ENCODE measurements at regions not wholly inside any gene's neighbourhood (a gene's known extent, or its start where the extent isn't known, plus 50 kb on each side); places are given as distances from the start of the nearest gene placed in this dataset.

DNA sequence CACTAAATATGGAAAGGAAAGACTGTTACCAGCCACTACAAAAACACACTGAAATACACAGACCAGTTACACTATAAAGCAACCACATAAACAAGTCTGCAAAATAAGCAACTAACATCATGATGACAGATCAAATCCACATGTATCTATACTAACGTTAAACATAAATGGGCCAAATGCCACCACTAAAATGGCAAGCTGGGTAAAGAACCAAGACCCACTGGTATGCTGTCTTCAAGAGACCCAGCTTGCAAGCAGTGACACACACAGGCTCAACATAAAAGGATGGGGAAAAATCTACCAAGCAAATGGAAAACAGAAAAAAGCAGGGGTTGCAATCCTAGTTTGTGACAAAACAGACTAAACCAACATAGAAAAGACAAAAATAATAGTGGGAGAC is 260.9 kb upstream of the SSTR1 start:
- H3K4me3 ChIP-seq (ENCODE audit: low read depth, low read length): no peak overlapping the region
- no peak for TF ChIP-seq CTCF (IDR thresholded peaks at IDR 0.05; ENCODE audit: borderline replicate concordance, insufficient read depth, low read depth, low read length)

GRCh38 chr14:37948266-37948665 is 259.4 kb upstream of the SSTR1 start:
- no peak overlapping the region for H3K4me3 ChIP-seq (ENCODE audit: low read depth, low read length)
- no peak for TF ChIP-seq CTCF (IDR thresholded peaks at IDR 0.05; ENCODE audit: borderline replicate concordance, insufficient read depth, low read depth, low read length)

DNA sequence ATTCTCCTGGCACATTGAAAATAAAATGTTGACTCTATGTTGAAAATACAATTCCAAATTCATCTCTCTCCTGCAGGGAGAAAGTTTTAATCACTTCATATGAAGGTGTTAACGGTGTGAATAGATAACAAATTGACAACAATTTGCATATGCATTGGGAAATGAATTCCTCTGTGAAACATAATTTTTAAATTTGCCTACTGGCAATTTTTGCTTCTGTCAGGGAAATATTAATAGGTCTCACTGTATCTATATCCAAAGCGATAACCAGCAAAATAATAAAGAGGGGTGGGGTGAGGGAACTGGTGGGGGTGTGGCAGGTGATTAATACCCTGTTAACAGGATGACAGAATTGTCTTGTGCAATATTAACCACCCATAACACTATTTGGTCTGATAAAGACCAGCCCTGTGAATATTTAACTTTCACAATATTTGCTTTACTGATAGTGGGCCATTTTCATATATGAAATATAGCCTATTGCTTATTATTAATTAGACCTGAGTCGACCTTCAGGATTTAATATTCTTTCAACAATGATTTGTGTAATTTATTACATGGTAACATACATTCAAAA is 239.0 kb upstream of the SSTR1 start:
- TF ChIP-seq CTCF (IDR thresholded peaks at IDR 0.05; ENCODE audit: borderline replicate concordance, insufficient read depth, low read depth, low read length): no peak
- no peak overlapping the region for H3K4me3 ChIP-seq (ENCODE audit: low read depth, low read length)

- no peak for TF ChIP-seq CTCF (IDR thresholded peaks at IDR 0.05; ENCODE audit: borderline replicate concordance, insufficient read depth, low read depth, low read length)
- no peak overlapping the region for H3K4me3 ChIP-seq (ENCODE audit: low read depth, low read length)
Observed at GRCh38 chr14:37969511-37969979, 238.2 kb upstream of the SSTR1 start.

GRCh38 chr14:37970696-37971095 is 237.0 kb upstream of the SSTR1 start:
- H3K4me3 ChIP-seq (ENCODE audit: low read depth, low read length): no peak overlapping the region
- TF ChIP-seq CTCF (IDR thresholded peaks at IDR 0.05; ENCODE audit: borderline replicate concordance, insufficient read depth, low read depth, low read length): no peak

- TF ChIP-seq CTCF (IDR thresholded peaks at IDR 0.05; ENCODE audit: borderline replicate concordance, insufficient read depth, low read depth, low read length): no peak
- H3K4me3 ChIP-seq (ENCODE audit: low read depth, low read length): no peak overlapping the region
Observed at GRCh38 chr14:37972941-37973887, 234.5 kb upstream of the SSTR1 start.

Data from GM12875 (cell line).